ENCODE measurements at regions not wholly inside any gene's neighbourhood (a gene's known extent, or its start where the extent isn't known, plus 50 kb on each side); places are given as distances from the start of the nearest gene placed in this dataset.

DNA sequence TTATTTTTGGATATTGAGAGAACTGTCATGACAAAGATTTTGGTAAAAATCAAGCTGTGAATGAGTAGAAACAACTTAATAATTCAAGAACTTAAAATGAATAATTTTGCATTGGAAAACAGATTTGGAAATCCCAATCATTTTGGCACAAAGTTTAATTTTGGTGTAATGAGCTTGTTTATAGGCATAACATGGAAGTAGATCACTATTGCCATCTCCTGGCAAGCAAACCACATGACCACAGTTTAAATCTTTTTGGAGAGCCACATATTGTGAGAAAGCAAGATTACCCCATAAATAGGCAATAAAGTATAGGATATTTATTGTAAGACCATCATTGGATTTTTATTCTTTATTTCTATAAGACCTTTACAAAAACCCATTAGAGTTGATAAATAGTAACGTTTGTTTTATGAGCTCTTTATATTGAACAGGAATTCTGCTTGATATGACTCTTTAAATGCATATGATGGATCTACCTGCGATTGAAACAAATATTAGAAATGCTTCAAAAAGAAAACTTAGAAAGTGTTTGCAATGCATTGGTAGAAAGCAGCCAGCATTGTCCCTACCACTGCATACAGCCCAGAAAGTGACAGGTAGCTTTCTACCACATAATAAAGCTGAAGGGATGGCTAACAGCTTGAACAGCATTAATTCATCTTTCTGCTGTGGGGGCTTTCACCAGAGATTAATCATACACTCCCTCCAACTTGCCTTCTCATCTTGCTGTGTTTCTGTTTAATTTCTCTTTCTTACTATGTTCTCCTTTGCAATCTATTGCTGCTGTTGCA, 766.8 kb downstream of the TBL1XR1 start:
- no peak for DNase-seq (ENCODE audit: low read depth)

DNA sequence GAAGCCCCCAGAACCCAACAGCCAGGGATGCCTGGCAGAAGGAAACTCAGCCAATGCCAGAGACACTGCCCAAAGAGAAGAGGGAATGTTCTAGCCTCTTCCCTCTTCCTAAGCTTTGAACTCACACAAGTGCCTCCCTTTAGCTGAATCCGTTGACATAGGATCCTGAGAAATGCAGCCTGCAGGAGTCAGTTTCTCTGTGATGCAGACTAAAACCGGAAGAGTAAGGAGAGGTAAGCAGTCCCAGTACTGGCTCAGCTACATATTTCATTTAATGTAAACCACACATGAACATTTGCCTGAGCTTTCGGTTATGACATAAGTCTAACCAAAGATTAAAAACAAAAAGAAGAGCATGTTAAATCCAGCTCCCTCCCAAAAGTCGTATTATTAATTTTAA, 768.7 kb downstream of the TBL1XR1 start:
- no peak for DNase-seq (ENCODE audit: low read depth)

DNA sequence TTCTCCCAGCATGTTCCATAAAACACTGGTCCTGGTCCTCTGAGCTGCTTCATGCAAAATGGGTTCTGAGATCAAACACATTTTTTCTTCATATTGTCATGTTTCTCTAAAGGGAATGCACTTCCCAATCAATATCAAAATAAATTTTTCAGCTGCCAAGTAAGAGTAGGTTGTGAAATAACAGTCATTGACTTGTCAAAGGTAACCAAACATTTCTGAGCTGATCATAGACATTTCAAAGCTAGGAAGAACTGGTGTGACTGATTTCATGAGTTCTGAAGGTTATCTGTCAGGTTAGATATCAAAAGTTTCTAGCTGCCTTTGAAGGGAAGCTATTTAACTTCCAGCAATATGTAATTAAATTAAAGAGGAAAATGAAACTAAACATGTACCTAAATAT, 770.9 kb downstream of the TBL1XR1 start:
- DNase-seq (ENCODE audit: low read depth), result no peak

DNA sequence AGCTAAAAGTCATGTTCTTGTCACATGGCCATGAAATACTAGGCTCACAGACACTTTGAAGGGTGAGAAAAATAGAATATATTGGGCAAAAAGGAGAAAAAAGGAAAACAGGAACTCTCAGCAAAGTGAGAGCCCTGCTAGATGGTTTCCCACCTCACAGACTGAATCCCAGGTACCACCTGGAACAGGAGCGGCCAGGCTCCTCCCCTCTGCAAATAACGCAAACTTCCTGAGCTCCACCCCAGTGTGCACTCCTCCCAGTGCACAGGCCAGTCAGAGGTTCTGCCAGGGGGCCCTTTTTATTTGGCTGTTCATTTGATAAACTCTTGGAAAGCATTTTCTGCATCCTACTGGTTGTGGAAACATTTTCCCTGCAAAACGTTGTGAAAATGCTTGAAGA, 780.4 kb downstream of the TBL1XR1 start:
- DNase-seq (ENCODE audit: low read depth), result no peak

DNA sequence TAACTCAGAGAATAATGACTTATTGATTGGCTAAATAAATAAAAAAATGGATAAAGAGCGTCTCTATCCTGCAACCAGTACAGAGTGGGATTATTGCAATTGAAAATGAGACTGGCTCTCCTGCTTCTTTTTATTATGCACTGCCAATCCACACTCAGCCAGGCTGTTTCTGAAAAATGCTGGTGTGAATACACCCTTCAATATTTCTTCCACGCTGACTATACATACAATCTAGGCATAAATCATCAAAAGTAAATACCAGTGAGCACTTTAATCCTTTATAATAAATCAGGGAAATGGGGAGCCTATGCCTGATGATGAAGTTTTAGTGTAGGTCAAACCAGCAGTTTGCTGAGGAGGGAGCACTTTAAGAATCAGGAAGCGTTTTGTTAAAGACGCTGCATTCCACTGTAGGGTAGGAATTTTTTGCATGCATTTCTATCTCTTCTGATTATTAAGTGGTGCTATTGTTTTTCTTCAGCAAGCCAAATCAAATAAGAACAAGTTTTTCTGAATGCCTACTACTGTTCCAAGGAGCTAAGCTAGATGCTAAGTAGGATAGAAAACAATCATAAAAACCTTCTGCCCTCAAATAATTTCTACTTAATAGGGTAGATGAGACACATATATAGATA, 781.5 kb downstream of the TBL1XR1 start:
- no peak for DNase-seq (ENCODE audit: low read depth)

DNA sequence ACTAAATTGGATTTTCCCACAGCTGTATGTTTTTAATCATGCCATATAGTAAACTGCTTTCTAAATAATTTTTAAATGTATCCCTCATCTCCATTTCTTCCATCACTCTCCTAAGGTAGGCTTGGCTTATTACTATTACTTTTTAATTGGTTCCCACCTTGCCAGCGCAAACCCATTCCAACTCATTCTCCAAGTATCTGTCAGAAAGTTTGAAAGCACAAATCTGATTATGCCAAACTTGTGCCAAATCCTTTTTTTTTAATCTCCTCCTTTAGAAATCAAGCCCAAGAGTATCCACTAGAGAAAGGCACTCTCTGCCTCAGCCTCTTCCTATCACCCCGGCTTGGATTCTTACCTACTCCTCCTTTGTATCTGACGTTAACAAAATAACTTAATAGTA, 784.5 kb downstream of the TBL1XR1 start:
- no peak for DNase-seq (ENCODE audit: low read depth)

DNA sequence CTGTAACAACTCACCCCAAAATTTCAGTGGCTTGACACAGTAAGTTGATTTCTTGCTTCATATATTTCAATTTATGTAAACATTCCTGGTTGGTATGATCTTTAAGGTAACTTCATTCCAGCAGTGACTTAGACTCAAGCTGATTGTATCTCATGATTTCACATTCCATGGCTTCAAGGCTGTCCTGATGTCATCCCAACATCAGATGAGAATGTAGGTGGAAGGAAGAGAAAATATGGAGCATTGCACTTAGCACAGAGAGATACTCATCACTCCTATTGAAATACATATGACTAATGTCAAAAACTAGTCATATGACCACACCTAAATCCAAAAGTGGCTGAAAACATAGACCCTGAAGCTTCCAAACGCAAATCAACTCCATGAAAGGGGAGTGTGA, 793.8 kb downstream of the TBL1XR1 start:
- DNase-seq (ENCODE audit: low read depth), result no peak

DNA sequence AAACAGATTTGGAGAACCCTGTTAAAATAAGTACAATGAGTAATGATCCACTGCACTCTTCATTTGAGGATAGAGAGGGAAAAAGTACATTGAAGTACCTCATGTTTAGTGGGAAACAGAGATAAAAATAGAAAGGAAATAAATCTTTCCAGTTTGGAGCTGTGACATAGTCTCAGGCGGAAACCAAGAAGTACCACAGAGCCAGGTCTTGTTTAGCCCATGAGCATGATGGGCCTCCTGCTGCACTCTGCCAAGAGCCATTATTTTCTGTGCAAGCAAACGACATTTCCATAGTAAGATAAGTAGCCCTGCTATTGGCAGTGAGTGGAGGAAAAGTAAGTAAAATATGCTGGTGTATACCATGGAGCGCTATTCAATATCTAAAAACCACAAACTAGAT, 796.1 kb downstream of the TBL1XR1 start:
- no peak for DNase-seq (ENCODE audit: low read depth)

DNA sequence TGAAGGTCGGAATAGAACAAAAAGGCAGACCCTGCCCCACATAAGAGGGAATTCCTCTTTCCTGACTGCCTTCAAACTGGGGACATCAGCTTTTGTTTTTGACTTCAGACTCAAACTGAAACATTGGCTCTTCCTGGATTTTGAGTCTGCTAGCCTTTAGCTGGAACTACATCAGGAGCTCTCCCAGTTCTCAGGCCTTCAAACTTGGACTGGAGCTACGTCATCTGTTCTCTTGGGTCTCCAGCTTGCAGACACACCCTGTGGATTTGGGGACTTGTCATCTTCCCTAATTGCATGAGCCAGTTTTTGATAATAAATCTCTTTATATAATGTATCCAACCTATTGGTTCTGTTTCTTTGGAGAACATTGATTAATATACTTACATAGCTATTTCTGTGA, 798.1 kb downstream of the TBL1XR1 start:
- no peak for DNase-seq (ENCODE audit: low read depth)

DNA sequence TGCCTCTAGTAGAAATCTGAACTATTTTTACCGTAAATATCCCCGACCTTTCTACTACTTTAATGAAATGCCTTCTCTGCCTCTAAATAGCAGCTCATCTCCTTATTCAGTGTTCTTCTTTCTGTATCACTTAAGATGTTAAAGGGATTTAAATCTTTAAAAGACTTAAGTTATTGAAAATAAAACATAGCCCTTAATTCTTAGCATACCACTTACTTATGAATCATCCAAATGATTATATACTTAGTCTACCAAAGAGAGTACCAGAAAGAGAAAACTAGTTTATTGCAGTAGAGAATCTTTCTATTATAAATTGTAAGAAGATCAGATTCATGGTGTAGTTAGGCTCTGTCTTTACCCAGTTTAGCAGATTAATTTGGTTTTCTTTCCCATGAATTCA, 802.0 kb downstream of the TBL1XR1 start:
- no peak for DNase-seq (ENCODE audit: low read depth)

DNA sequence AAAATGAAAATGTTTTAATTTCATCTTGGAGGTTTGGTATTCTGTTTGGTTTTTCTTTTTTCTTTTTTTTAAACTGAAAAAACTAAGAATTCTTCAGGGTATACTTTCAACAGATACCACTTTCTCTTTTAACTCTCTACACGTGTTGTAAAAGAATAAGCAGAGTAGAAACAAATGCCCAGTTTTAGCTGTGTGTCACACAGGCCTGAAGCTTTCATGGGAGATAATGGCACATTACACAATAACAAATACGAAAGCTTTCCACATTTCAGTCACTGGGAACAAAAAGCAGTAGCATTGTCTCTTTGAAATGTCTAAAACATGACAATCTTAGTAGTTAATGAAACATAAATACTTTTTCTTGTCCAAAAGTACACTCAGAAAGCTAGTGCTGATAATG, 818.5 kb downstream of the TBL1XR1 start:
- no peak for DNase-seq (ENCODE audit: low read depth)

DNA sequence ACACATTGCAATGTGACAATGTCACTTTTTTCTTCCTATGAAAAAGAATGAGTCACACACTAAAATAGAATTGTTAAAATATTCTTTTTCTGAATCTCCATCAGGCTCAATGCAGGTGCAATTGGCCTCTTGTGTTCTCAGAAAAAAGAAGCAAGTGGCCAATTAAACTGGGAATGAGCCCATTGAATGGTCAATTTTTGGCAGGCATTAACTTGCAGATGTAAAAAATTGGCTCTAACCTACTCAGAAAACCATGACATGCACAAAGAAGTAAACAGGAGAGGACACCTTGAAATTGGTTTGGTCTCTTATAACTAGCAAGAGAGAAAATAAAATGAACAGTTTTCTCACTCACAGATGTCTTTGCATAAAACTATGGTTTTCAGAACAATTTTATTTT, 820.8 kb downstream of the TBL1XR1 start:
- DNase-seq (ENCODE audit: low read depth), result no peak

DNA sequence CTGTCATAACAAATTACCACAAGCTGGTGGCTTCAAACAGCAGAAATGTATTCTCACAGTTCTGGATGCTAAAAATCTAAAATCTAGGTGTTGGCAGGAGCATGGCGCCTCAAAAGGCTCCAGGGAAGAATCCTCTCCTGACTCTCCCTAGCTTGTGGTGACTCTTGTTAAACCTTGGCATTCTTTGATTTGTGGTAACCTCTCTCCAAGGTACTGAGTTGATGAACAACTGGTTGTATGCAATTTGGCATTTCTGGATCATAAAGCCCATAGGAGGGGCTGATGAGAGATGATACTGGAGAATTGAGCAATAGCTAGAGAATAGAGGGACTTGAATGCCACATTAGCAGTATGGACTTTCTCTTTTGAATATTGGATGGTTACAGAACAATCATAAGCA, 821.8 kb downstream of the TBL1XR1 start:
- DNase-seq (ENCODE audit: low read depth), result no peak

DNA sequence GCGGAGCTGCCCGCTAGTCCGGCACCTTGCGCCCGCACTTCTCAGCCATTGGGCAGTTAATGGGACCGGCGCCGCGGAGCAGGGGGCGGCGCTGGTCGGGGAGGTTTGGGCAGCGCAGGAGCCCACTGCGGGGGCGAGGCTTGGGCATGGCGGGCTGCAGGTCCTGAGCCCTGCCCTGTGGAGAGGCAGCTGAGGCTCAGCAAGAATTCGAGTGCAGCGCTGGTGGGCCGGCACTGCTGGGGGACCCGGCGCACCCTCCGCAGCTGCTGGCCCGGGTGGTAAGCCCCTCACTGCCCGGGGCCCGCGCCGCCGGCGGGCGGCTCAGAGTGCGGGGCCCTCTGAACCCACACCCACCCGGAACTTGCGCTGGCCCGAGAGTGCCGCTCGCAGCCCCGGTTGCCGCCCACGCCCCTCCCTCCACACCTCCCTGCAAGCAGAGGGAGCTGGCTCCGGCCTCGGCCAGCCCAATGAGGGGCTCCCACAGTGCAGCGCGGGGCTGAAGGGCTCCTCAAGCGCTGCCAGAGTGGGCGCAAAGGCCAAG, 835.0 kb downstream of the TBL1XR1 start:
- DNase-seq (ENCODE audit: low read depth), result no peak

DNA sequence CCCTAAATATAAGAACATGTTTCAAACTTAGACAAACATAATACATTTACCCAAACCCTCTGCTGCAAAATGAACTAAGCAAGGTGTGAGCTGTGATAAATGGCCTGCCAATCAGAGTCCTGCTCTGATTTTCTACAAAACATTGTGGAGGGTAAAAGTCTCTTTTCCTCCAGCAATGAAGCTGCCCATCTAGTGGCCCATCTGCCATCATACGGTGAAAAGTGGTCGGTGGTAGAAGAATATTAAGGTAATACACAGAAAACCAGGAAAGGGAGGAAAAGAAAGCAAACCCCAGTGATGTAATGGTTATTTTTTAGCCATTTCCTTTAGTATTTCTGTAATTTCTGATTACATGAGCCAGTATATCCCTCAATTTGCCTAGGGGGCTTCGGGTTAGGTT, 838.1 kb downstream of the TBL1XR1 start:
- no peak for DNase-seq (ENCODE audit: low read depth)

DNA sequence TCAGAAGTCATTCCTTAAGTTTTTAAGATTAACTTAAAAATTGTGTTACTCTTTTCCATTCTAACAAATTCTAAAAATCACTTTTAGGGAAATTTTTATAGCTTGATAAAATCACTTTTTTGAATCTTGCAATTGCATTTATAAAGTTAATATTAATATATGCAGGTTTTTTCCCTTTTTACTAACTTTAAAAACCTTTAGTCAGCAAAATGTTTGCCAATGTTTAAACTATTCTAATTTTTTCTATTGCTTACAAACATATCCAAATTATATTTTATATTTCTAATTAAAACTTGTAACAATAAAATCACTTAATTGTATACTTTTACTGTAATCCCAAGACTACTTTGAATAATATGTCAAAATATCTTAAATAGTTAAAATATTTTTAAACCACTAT, 839.4 kb downstream of the TBL1XR1 start:
- no peak for DNase-seq (ENCODE audit: low read depth)

DNA sequence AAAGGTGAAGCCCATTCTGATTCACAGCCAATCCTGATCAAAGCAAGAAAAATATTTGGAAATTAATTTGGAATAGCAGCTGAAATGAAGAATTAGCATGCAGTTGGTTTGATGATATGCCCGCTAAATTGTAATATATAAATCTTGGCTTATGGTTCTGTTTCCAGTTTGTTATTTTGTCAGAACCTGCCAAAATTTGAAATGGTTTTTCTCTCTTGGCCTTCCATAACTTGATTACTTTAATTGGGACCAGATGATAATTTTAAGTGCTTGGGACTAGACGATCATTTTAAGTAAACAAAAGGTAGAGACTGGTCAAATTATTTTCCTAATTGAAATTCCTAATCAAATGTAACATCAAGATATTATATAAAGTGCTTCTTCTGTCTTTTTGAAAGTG, 842.4 kb downstream of the TBL1XR1 start:
- DNase-seq (ENCODE audit: low read depth), result no peak

DNA sequence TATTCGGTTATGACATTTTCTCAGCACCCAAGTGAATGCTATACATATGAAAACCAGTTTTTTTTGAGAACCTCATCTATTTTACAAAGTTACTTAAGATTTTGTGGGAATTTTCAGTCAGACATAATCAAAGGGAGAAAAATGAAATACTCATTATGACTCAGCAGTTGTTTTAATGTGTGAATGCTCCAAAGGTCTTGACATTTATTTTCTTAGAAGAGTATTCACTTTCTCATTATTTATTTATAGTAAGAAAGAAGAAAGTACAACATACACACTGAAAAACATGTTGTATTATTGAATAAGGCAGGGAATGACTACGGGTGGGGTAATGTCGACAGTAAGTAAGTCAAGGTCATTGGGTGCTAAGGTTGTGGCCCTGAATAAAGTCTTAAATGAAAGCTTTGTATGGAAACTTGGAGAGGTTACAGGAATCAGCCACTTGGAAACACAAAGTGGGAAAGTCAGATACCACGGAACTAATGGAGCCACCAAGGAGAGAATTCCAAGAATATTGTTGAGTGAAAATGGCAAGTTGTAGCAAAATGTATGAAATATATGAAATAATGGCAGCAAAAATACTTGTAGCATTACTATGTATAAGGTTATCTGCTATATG, 844.5 kb downstream of the TBL1XR1 start:
- no peak for DNase-seq (ENCODE audit: low read depth)

DNA sequence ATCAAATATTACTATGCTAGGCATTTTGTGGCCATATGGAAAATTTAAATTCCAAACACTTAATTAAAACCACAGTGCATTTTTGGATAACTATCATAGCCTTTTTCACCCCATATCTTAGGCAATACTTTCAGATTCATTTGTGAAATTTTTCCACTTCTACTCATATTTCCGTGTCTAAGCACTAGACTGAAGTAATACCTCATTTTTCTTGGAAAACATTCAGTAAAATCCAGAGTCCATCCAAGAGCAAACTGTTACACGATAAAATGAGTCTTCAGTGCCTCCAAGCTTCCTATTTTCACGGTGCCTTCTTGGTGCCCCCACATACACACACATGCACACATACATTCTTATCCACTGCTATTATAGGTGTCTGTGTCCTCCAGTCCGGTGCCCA, 845.9 kb downstream of the TBL1XR1 start:
- DNase-seq (ENCODE audit: low read depth), result no peak

DNA sequence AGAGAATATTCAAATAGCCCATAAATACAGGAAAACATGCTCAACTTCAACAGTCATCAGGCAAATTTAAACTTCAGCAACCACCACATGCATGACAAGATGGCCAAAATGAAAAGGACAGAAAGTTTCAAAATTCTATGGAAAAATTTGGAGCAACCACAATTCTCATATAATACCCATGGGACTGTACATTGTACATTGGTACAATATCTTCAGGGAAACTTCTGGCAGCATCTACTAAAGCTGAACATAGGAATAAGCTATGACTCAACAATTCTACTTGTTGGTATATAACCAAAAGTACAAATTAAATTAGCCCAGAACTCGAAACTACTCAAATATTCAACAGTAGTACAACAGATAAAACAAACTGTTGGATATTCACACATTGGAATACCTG, 847.6 kb downstream of the TBL1XR1 start:
- DNase-seq (ENCODE audit: low read depth), result no peak

DNA sequence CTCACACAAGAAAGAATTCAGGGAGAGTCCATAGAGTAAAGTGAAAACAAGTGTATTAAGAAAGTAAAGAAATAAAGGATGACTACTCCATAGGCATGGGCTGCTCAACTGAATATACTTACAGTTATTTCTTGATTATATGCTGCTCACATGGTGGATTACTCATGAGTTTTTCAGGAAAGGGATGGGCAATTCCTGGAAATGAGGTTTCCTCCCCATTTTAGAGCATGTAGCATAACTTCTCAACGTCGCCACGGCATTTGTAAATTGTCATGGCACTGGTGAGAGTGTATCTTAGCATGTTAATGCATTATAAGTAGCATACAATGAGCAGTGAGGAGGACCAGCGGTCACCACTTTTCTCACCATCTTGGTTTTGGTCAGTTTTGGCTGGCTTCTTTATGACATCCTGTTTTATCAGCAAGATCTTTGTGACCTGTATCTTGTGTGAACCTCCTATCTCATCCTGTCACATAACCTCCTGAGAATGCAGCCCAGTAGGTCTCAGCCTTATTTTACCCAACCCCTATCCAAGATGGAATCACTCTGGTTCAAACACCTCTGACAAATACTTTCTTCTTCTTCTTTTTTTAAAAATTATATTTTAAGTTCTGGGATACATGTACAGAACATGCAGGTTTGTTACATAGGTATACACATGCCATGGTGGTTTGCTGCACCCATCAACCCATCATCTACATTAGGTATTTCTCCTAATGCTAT, 849.7 kb downstream of the TBL1XR1 start:
- no peak for DNase-seq (ENCODE audit: low read depth)

DNA sequence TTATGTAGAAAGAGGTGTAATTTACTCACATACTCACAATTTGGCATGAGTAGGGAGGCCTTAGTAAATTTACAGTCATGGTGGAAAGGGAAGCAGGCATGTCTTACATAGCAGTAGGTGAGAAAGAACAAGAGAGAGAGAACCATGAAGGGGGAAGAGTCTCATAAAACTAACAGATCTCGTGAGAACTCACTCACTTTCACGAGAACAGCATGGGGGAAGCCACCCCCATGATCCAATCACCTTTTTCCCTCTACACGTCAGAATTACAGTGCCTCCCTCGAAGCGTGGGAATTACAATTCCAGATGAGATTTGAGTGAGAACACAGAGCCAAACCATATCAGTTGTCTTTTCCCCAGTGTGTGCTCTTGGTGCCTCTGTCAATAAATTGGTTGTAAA, 855.3 kb downstream of the TBL1XR1 start:
- no peak for DNase-seq (ENCODE audit: low read depth)

DNA sequence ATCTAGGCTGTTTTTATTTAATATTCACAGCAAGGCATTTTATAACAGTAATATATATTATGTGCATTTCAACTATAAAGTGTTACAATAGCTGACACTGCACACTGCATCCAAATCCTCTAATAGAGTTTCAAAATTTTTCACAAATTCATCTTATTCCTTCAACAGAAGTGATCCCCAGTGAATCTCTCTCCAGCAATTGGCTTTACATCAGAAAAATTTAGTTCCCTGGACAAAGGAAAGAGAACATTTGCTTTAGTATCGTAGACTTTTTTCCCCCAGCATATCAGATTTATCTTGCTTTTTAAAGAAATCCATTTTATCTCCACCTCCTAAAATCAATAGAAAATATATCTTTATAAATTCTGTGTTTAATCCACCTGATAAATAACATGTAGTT, 868.6 kb downstream of the TBL1XR1 start:
- no peak for DNase-seq (ENCODE audit: low read depth)

Measured in stimulated activated CD8-positive, alpha-beta memory T cell treated with anti-CD3 and anti-CD28 coated beads, Interleukin-4, amount 100 ng/mL, for 24 hours (primary cell).